ENCODE measurements at regions not wholly inside any gene's neighbourhood (a gene's known extent, or its start where the extent isn't known, plus 50 kb on each side); places are given as distances from the start of the nearest gene placed in this dataset.

GRCh38 chr19:31659897-31660210 lies 310.6 kb upstream of the TSHZ3 start:
- no peak for DNase-seq

DNA sequence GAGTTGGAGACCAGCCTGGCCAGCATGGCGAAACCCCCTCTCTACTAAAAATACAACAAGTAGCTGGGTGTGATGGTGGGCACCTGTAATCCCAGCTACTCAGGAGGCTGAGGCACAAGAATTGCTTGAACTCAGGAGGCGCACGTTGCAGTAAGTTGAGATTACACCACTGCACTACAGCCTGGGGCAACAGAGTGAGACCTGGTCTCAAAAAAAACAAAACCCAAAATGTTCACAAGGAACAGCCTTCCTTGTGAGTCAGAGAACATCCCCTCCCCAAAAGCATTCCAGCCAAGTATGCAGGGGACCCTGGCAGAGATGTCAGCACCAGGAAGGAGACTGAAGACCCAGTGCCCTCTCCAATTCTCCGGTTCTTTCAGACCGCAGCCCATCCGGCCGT lies 314.9 kb upstream of the TSHZ3 start:
- no peak for DNase-seq

DNA sequence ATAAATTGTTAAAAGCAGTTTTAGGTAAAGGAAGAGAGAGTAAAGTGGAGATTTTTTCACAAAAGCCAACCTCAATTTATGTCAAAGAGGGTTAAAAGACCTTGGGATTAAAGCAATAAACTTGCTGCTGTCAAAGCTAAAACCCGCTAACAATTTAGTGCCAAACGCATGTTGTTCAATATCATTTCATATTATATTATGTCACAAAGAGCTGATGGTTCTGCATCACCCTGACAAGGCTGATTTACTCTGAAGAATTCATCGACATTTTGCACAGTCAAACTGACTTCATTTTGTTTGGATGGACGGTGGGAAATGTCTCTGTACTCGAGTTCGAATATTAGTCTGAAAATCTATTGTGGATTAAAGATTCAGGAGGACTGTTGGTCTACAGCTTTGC lies 315.8 kb upstream of the TSHZ3 start:
- no peak for DNase-seq

GRCh38 chr19:31666126-31666525 lies 316.9 kb upstream of the TSHZ3 start:
- no peak for DNase-seq

GRCh38 chr19:31667106-31667505 lies 317.9 kb upstream of the TSHZ3 start:
- DNase-seq, result no peak

DNA sequence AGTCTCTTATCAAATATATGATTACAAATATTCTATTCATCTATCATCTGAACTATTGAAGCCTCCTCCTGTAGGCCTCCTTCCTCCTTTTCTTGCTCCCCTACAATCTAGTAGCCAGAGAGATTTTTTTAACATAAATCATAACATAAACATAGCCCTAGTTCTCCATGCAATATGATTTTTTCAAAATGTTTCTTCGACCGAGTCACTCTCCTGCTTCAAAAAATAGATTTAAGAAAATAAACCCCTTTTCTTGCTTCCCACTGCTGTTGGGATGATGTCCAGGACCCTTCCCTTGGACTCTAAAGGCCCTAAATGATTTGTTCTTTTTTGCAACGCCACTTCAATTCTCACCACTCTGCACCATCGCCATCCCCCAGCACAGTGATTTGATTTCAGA lies 319.7 kb upstream of the TSHZ3 start:
- DNase-seq, result no peak

DNA sequence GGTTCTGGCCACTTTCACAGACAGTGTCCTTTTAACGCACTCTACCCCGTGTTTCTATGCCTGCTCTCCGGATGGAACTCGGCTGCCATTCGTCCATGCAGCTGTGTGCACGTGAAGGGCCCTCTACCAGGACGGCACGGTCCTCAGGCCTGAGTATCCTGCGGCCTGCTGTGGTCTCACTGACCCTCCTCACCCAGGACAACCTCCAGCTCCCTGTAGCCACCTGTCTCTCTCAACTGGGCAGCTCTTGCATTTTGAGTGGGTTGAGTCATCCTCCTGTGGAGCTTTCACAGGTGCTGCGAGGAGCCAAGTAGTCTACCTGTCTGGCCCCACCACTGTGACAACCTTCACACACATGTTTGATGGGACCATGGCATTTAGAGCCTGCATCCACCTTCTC lies 321.7 kb upstream of the TSHZ3 start:
- no peak for DNase-seq

GRCh38 chr19:31671411-31672035 lies 322.3 kb upstream of the TSHZ3 start:
- no peak for DNase-seq

DNA sequence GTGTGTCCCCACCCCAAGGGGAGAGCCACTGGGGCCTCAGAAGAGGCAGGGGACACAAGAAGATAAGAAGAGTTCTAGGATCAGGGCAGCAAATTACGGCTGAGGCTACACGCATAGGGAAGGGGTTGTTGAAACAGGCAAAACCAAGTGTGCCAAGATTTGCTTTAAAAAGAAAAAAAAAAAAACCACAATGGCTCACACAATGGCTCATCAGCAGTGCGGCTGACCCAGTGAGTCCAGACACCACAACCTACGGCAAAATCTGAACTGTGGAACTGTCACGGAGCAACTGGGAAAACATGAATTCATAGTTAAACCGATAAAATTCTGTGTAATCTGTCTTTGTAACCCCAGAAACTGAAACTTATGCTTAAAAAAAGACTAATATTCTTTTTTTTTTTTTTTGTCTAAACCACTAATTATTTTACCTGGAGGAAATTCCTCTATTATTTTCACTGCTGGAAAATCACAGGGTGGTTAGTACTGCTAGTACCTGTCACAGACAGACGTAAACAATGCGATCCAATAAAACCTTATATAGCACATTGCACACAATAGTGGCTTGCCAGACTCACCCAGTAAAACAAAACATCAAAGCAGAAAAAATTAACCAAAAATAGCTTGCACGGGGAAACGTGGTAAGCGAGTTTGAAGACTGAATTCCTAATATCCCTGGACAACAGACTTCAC lies 325.4 kb upstream of the TSHZ3 start:
- DNase-seq, result no peak

DNA sequence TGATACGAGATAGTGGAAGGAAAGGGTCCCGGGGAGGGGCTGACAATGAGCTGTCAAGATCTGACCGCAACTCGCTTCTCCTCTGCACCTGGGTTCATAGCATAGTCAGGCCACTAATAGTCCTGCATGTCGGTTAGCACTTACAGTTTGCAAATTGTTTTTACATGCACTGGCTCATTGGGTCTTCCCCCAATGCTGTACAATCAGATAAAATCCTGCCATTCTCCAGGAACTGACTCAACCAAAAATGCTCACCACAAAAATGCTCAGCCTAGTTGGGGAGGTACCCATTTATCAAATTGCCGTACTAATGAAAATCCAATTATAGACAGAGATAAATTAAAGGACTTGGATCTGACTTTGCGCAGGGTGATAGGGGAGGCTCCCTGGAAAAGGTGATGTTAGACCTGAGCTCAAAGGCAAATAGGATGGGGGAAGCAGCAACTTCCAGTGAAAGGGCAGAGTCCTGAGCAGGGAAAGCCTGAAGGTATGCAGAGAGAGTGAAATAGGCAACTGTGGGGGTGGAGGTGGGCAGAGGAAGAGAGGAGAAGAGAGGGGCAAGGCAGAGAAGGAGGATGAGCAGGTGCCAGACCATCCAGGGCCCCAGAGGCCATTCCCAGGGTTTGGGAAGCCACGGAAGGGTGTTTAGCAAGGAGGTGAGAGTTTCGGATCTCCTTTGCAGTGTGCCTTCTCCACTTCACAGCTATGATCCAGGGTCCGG lies 326.1 kb upstream of the TSHZ3 start:
- no peak for DNase-seq

DNA sequence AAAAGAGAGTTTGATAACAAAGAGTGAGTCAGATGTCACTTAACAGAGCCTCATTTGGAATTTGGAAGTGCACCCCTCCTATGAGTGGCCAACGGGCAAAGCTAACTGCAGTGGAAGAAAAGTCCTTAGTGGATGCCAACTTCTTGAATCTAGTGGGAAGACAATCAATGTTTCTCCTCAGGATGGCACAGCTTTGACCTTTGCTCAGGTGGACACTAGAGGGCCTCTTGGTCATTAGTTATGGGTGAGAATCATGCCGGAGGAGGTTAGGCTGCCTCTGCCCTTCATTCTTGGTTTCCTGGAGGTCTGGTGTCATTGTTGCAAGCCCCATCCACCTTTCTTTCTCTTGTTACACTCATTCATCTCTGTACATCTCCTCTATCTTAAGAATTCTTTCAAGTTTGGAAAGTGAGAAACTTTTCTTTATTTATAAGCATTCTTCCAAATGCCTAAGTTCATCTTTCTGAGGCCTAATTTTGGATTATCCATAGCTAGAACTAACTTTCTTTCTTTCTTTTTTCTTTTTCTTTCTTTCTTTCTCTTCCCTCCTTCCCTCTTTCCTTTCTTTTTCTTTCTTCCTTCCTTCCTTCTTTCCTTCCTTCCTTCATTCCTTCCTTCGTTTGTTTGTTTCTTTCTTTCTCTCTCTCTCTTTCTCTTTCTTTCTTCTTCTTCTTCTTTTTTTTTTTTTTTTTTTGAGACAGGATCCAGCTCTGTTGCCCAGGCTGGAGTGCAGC lies 327.2 kb upstream of the TSHZ3 start:
- DNase-seq, result no peak

DNA sequence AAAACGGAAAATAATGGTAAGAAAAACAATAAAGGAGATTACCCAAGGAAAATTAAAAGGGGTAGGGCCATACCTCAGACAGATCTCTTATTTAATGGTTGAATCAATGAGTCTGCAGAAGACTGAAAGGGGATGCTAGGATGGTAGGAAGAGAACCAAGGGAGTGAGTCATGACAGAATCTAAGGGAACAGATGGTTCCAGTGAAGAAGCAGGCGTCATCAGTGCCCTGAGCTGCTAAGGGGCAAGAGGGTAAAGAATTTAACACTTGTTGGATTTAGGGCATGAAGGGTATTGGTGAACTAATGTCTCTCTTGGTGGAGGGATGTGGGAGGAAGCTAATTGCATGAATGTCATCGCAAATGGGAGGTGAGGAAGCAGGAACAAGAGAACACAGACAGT lies 329.2 kb upstream of the TSHZ3 start:
- DNase-seq, result no peak

GRCh38 chr19:31681121-31681520 lies 331.9 kb upstream of the TSHZ3 start:
- no peak for DNase-seq

DNA sequence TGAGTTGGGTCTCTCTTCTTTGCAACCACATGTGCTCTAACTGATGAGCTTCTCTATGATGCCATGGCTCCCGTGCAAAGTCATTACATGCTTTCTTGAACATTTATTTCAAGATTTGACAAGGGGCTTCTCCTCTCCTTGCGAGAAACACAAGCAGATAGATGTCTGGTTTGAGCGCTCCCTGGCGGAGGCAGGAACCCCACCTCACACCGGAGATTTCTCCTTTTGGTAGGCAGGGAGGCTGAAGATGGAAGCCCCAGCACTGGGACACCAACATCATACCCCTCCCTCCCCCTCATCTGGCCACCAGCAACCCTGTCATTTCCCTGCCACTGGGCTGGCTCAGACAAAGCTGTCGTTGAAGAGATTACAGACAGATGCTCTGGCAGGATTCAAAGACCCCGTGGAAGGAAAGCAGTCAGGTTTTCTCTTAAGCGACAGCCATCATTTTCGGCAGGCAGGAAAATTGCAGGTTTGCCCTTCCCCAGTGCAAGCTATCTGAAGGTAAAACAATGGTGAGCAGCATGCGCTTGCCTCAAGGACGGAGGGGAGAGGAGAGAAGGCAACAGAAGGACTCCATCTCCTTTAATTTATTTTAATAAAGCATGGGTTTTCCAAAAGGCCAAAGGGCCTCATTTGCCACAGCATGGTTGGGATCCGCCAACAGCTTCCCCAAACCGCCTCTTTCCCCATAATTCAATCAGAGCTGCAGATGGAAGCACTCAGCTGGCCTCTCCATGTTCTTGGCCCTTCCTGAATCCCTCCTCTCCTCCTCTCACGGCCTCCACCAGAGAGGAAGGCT lies 344.1 kb upstream of the TSHZ3 start:
- no peak for DNase-seq

DNA sequence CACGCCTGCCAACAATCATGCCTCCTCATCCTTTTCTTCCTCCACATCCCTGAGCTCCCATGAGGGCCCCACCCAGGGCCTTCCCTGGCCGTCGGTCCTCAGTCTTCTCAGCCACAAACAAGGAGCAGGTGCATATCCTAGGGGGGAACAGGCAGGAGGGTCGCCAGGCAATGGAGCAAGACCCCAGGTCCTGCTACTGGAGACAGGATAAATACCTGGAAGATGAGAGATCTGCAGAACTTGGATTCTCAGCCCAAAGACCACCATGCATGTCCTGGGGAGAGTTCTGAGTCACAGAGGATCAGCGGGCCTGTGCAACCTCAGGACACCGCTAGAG lies 344.7 kb upstream of the TSHZ3 start:
- DNase-seq, result no peak

GRCh38 chr19:31694761-31695160 lies 345.5 kb upstream of the TSHZ3 start:
- no peak for DNase-seq

GRCh38 chr19:31699421-31699820 lies 350.2 kb upstream of the TSHZ3 start:
- no peak for DNase-seq

- no peak for DNase-seq
Measured at GRCh38 chr19:31701146-31701545, 351.9 kb upstream of the TSHZ3 start.

GRCh38 chr19:31705656-31706055 lies 356.4 kb upstream of the TSHZ3 start:
- no peak for DNase-seq

- peak in 1 of 2 donors; percentile 40 for DNase-seq
Measured at GRCh38 chr19:31706131-31706530, 356.9 kb upstream of the TSHZ3 start.

DNA sequence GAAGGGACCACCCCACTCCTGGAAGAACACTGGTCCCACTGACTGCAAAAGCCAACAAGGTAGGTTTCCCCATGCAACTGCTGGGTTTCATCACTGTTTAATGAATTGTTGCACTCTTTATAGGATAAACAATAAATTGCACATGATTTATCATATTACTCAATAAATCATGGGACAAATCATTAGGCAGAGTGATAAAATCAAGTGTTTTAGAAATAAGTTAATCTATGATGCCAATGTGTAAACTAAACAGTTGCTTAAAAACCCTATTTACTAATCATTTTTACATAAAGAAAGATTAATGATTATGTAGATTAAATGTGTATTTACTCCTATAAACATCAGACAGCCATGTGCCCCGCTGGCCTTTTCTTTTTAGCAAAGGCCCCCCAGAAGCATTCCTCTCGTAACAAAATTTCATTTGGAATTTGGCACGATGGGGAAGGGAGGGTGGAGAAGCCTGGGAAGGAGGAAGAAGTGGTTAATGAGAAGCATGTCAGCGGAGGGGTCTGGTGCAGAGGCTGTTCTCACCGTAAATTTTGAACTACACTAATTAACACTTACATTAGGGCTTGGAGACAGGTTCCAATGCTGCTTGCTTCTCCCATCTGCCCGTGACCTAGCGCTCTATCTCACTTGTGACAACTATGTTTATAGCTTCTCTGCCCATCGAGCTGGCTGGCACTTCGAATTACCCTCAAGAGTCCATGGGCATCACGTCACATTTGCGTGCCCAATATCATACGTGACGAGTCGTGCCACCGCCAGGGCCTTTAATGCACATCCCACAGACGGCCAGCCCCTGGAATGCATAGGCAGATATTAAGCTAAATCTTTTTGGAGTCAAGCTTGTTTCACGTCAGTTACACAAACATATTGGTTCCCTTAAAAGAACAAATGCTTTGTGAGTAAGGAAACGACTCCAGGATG lies 357.7 kb upstream of the TSHZ3 start:
- DNase-seq, result peak; percentile 71 to 75

All from right lung (tissue), 2 donors.